ENCODE measurements at regions not wholly inside any gene's neighbourhood (a gene's known extent, or its start where the extent isn't known, plus 50 kb on each side); places are given as distances from the start of the nearest gene placed in this dataset.

DNA sequence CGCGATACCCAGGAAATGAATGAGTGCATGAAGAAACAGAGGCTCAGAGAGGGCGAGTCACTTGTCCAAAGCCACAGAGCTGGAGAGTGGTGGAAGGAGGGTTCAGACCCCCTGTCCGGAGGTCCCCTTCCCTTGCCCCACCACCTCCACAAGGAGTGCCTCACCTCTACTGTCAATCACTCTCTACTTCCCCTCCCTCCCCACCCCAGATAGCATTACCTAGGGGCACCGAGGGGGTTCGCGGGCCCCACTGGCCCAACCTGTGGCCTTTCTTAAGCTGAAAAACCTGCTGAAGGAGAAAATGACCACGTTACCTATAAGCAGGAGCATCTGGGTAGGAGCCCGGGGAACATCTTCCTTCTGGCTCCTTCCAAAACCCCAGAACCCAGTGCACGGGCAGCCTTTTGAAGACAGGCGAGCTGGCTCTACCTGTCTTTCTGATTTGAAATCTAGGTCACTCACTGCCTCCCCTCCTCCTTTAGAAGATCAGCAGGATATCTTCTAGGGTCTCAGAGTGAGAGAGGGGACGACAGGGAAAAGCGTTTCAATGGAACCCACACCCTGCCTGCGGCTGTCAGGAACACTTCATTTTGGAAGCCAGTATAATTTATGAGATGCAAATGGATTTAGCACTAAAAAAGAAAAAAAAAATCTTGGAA is 89.9 kb upstream of the MEF2A start:
- Histone ChIP-seq H2AFZ (ENCODE audit: low read depth, low read length) (no peak overlapping the region), H3K23ac (ENCODE audit: low read length in 2 of 2) (no peak overlapping the region), H3K36me3 (ENCODE audit: control insufficient read depth in 1 of 2, insufficient read depth in 2 of 2, low read depth in 1 of 2, low read length in 2 of 2) (no peaks in the 10 kb centered on the region), H2BK12ac (ENCODE audit: low read length in 2 of 2) (peak overlapping the region; percentile 70 to 87), H3K27ac (ENCODE audit: low read length, poor library complexity, severe bottlenecking) (no peak overlapping the region), H4K8ac (ENCODE audit: low read length) (no peak overlapping the region), H3K4me2 (ENCODE audit: low read length, poor library complexity, severe bottlenecking) (no peak overlapping the region), H3K18ac (ENCODE audit: low read depth in 1 of 2, low read length in 2 of 2) (peak overlapping the region; percentile 52 to 78), H3K4me1 (ENCODE audit: control insufficient read depth, insufficient read depth, low read depth, low read length) (peaks cover 10% of the 10 kb centered on the region), H4K91ac (ENCODE audit: low read length) (no peak overlapping the region), H3K9ac (ENCODE audit: low read length) (peak overlapping the region; percentile 17), H3K79me1 (replicated peaks; ENCODE audit: low read length, poor library complexity, severe bottlenecking) (no peaks in the 10 kb centered on the region), H3K27me3 (ENCODE audit: control insufficient read depth in 1 of 2, insufficient read depth in 1 of 2, low read length in 2 of 2) (no peaks in the 10 kb centered on the region), H2BK15ac (ENCODE audit: low read depth, poor library complexity, severe bottlenecking) (peak overlapping the region; percentile 82), H3K4me3 (ENCODE audit: insufficient read depth in 1 of 2, low read depth in 1 of 2, low read length in 2 of 2) (no peak overlapping the region), H3K4ac (ENCODE audit: low read depth in 1 of 2, low read length in 2 of 2) (peak overlapping the region; percentile 33 to 46), H3K14ac (ENCODE audit: low read length in 2 of 2) (peak overlapping the region in 1 of 2 experiments; percentile 44), H2BK5ac (ENCODE audit: low read depth, low read length, poor library complexity, severe bottlenecking) (no peak overlapping the region), H2BK120ac (ENCODE audit: low read depth, low read length) (peak overlapping the region; percentile 27), H3K9me3 (ENCODE audit: control insufficient read depth, low read length) (no peaks in the 10 kb centered on the region), H2AK5ac (ENCODE audit: low read length, severe bottlenecking) (peak overlapping the region; percentile 4)
- 92% methylated on average over 13 of the region's 14 CpGs for WGBS
- DNase-seq, result no peak

DNA sequence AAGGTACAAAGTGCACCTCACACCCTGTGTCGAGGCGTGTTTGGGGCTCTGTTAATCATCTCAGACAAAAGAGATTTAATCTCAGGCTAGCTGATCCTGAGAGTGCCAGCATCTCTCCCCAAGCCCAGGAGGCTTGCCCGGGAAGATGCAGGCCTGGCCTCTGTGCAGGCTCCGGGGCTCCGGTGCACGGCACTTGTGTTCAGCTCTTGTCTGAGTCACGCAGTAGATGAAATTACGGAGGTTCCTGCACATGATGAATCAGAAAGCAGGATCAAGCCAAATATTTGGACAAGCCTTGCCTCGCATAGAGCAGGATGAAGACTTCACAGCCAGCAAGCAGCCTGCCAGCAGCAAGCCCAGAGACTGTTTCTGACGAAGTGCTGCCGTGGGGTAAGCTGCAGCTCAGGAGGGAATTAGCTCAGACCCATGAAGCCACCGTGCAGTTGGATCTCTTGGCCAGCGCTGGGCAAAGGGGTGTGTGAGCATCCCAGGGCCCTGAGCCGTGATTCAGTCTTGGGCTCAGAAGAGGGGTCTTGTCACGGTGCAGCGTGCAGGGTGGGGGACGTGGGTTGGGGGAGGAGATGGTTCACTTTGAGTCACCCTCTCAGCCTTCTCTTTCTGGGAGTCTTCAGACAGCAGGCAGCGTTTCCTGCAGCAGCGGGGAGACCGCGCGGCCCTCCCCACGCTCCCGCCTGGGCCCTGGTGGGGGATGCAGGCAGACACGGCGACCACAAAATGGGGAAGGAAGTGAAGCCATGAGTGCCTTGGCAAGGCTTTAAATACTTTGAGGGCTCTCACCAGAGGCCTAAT is 89.2 kb upstream of the MEF2A start:
- Histone ChIP-seq H3K9me3 (ENCODE audit: control insufficient read depth, low read length) (no peaks in the 10 kb centered on the region), H3K36me3 (ENCODE audit: control insufficient read depth in 1 of 2, insufficient read depth in 2 of 2, low read depth in 1 of 2, low read length in 2 of 2) (no peaks in the 10 kb centered on the region), H3K4ac (ENCODE audit: low read depth in 1 of 2, low read length in 2 of 2) (peak overlapping the region in 1 of 2 experiments; percentile 22), H2AFZ (ENCODE audit: low read depth, low read length) (peak overlapping the region; percentile 51), H3K9ac (ENCODE audit: low read length) (peak overlapping the region; percentile 46), H3K4me2 (ENCODE audit: low read length, poor library complexity, severe bottlenecking) (peak overlapping the region; percentile 5), H3K4me3 (ENCODE audit: insufficient read depth in 1 of 2, low read depth in 1 of 2, low read length in 2 of 2) (no peak overlapping the region), H4K91ac (ENCODE audit: low read length) (peak overlapping the region; percentile 71), H3K4me1 (ENCODE audit: control insufficient read depth, insufficient read depth, low read depth, low read length) (peaks cover 10% of the 10 kb centered on the region), H2BK120ac (ENCODE audit: low read depth, low read length) (no peak overlapping the region), H2BK5ac (ENCODE audit: low read depth, low read length, poor library complexity, severe bottlenecking) (no peak overlapping the region), H2BK15ac (ENCODE audit: low read depth, poor library complexity, severe bottlenecking) (peak overlapping the region; percentile 71), H3K79me1 (replicated peaks; ENCODE audit: low read length, poor library complexity, severe bottlenecking) (no peaks in the 10 kb centered on the region), H3K14ac (ENCODE audit: low read length in 2 of 2) (peak overlapping the region in 1 of 2 experiments; percentile 86), H3K27ac (ENCODE audit: low read length, poor library complexity, severe bottlenecking) (peak overlapping the region; percentile 35), H4K8ac (ENCODE audit: low read length) (peak overlapping the region; percentile 9), H3K27me3 (ENCODE audit: control insufficient read depth in 1 of 2, insufficient read depth in 1 of 2, low read length in 2 of 2) (no peaks in the 10 kb centered on the region), H2AK5ac (ENCODE audit: low read length, severe bottlenecking) (no peak overlapping the region), H3K23ac (ENCODE audit: low read length in 2 of 2) (peak overlapping the region in 1 of 2 experiments; percentile 9), H2BK12ac (ENCODE audit: low read length in 2 of 2) (peak overlapping the region in 1 of 2 experiments; percentile 87), H3K18ac (ENCODE audit: low read depth in 1 of 2, low read length in 2 of 2) (peak overlapping the region; percentile 34 to 88)
- peak; percentile 96 for DNase-seq
- WGBS, result 42% methylated on average over 26 of the region's 26 CpGs

DNA sequence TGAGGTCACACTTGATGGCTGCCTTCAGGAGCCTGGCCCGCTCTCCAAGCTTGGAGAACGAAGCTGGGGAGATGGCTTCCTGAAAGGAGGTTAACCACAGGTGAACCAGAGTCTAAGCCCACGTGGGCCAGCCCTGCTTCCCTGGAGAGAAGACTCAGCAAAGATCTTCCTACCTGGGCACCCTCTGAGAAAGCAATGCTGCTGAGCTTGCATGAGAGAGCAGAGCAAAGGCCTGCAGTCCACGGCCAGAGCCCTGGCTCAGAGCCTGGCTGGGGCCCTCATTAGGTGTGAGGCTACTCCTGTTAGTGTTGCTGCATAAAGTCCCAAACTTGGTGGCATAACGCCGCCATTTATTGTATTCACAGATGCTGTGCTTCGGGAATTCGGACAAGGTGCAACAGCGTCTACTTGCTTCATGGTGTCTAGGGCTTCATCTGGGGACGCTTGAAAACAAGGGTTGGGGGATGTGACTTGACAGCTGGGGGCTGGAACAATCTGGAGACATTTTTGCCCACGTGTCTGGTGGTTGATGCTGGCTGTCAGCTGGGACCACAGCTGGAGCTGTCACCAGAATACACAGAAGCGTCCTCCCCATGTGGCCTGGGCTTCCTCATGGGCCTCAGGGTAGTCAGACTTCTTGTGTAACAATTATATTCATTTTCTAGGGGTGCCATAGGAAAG is 87.9 kb upstream of the MEF2A start:
- Histone ChIP-seq H3K9me3 (ENCODE audit: control insufficient read depth, low read length) (no peaks in the 10 kb centered on the region), H3K4me2 (ENCODE audit: low read length, poor library complexity, severe bottlenecking) (no peak overlapping the region), H4K8ac (ENCODE audit: low read length) (peak overlapping the region; percentile 28), H3K18ac (ENCODE audit: low read depth in 1 of 2, low read length in 2 of 2) (peak overlapping the region in 1 of 2 experiments; percentile 85), H3K9ac (ENCODE audit: low read length) (no peak overlapping the region), H3K4me3 (ENCODE audit: insufficient read depth in 1 of 2, low read depth in 1 of 2, low read length in 2 of 2) (no peak overlapping the region), H3K27ac (ENCODE audit: low read length, poor library complexity, severe bottlenecking) (no peak overlapping the region), H3K79me1 (replicated peaks; ENCODE audit: low read length, poor library complexity, severe bottlenecking) (no peaks in the 10 kb centered on the region), H3K23ac (ENCODE audit: low read length in 2 of 2) (no peak overlapping the region), H2AK5ac (ENCODE audit: low read length, severe bottlenecking) (no peak overlapping the region), H3K36me3 (ENCODE audit: control insufficient read depth in 1 of 2, insufficient read depth in 2 of 2, low read depth in 1 of 2, low read length in 2 of 2) (no peaks in the 10 kb centered on the region), H2BK12ac (ENCODE audit: low read length in 2 of 2) (peak overlapping the region in 1 of 2 experiments; percentile 79), H3K27me3 (ENCODE audit: control insufficient read depth in 1 of 2, insufficient read depth in 1 of 2, low read length in 2 of 2) (no peaks in the 10 kb centered on the region), H3K4me1 (ENCODE audit: control insufficient read depth, insufficient read depth, low read depth, low read length) (peaks cover 10% of the 10 kb centered on the region), H2BK5ac (ENCODE audit: low read depth, low read length, poor library complexity, severe bottlenecking) (no peak overlapping the region), H2BK15ac (ENCODE audit: low read depth, poor library complexity, severe bottlenecking) (no peak overlapping the region), H2BK120ac (ENCODE audit: low read depth, low read length) (no peak overlapping the region), H2AFZ (ENCODE audit: low read depth, low read length) (no peak overlapping the region), H3K4ac (ENCODE audit: low read depth in 1 of 2, low read length in 2 of 2) (no peak overlapping the region), H3K14ac (ENCODE audit: low read length in 2 of 2) (peak overlapping the region in 1 of 2 experiments; percentile 38), H4K91ac (ENCODE audit: low read length) (no peak overlapping the region)
- DNase-seq, result no peak
- WGBS, result 91% methylated on average over 12 of the region's 12 CpGs

DNA sequence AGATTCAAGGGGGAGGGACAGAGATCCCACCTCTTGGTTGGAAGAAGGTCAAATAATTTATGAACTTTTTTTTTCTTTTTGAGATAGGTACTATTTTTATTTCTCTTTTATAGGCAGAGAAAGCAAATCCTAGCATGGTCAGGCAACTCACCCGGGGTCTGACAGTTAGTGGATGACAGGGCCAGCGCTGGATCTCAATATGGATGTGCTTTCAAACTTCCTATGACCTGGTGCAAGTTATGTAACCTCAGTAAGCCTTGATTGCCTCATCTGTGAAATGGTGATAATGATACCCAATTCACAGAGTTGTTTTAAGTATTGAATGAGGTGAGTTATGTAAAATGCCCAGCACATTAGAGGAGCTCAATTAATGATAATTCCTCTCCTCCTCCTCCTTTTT is 86.8 kb upstream of the MEF2A start:
- 89% methylated on average over 2 of the region's 2 CpGs for WGBS
- no peak overlapping the region for H3K14ac ChIP-seq (ENCODE audit: low read length in 2 of 2)
- H3K27ac ChIP-seq (ENCODE audit: low read length, poor library complexity, severe bottlenecking), result no peak overlapping the region

More for the DNA sequence above, 86.8 kb upstream of the MEF2A start:
- Histone ChIP-seq H3K18ac (ENCODE audit: low read depth in 1 of 2, low read length in 2 of 2) (no peak overlapping the region), H3K4me3 (ENCODE audit: insufficient read depth in 1 of 2, low read depth in 1 of 2, low read length in 2 of 2) (no peak overlapping the region), H2BK15ac (ENCODE audit: low read depth, poor library complexity, severe bottlenecking) (no peak overlapping the region), H3K4ac (ENCODE audit: low read depth in 1 of 2, low read length in 2 of 2) (no peak overlapping the region), H2BK5ac (ENCODE audit: low read depth, low read length, poor library complexity, severe bottlenecking) (no peak overlapping the region), H2AFZ (ENCODE audit: low read depth, low read length) (no peak overlapping the region), H3K79me1 (replicated peaks; ENCODE audit: low read length, poor library complexity, severe bottlenecking) (no peaks in the 10 kb centered on the region), H4K91ac (ENCODE audit: low read length) (no peak overlapping the region), H3K27me3 (ENCODE audit: control insufficient read depth in 1 of 2, insufficient read depth in 1 of 2, low read length in 2 of 2) (no peaks in the 10 kb centered on the region), H3K36me3 (ENCODE audit: control insufficient read depth in 1 of 2, insufficient read depth in 2 of 2, low read depth in 1 of 2, low read length in 2 of 2) (no peaks in the 10 kb centered on the region), H3K9ac (ENCODE audit: low read length) (no peak overlapping the region), H2AK5ac (ENCODE audit: low read length, severe bottlenecking) (no peak overlapping the region), H3K4me2 (ENCODE audit: low read length, poor library complexity, severe bottlenecking) (no peak overlapping the region), H3K9me3 (ENCODE audit: control insufficient read depth, low read length) (no peaks in the 10 kb centered on the region), H4K8ac (ENCODE audit: low read length) (no peak overlapping the region), H3K23ac (ENCODE audit: low read length in 2 of 2) (no peak overlapping the region), H3K4me1 (ENCODE audit: control insufficient read depth, insufficient read depth, low read depth, low read length) (peaks cover 10% of the 10 kb centered on the region), H2BK120ac (ENCODE audit: low read depth, low read length) (no peak overlapping the region), H2BK12ac (ENCODE audit: low read length in 2 of 2) (no peak overlapping the region)
- no peak for DNase-seq

Data from mesenchymal stem cell (in vitro differentiated cells and primary cell).